GM15510 (cell line): ENCODE measurements at regions not wholly inside any gene's neighbourhood (a gene's known extent, or its start where the extent isn't known, plus 50 kb on each side); places are given as distances from the start of the nearest gene placed in this dataset.

Experiments used
- POLR2A ChIP-seq: IDR thresholded peaks from 3 replicates; pipeline ENCODE4 v1.6.1; 2011; ENCODE audit warnings: borderline replicate concordance; ENCODE audit not compliant: insufficient read length; ENCODE audit errors: extremely low read depth

DNA sequence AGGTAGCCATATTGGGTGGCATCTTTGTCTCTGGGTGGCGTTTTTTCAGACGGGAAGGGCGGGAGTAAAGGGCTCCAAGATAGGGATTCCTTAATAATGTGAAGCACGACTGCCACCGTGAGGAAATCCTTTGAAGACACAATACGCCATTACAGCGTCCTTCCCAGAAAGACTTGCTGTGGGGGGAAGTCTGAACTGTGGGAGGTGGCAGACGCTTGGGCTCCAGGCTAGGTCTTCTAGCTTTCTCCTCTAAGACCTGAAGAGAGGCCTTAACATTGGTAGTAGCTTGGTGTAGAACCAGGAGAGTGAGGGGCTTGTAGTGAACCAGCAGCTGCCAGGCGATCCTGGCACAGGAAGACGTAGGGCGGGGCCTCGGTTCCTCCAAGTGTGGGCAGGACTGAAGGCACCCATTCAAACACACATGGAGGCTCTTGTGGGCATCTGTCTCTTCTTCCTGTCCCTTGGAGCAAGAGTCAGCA, 197.3 kb downstream of the OR13H1 start:
- TF ChIP-seq POLR2A, result no peak

DNA sequence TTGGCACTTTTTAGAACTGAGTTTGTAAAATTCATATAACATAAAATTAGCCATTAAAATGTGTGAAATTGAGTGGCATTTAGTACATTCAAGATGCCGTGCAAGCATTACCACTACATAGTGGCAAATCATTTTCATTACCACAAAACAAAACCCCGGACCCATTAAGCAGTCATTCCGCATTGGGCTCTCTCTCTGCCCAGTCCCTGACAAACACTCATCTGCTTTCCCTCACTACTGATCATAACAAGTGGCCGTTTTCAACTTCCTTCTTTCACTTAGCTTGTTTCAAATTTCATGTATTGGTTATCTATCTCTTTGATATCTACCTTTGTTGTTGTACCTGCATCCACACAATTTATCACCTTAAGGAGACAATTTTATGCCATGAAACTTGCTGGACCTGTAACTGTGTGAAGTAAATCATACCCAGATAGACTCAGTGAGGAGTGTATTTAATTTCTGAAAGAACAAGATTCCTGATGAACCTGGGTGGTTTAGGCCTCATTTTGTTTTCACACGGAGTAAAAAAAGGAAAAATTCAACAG, 202.1 kb downstream of the OR13H1 start:
- TF ChIP-seq POLR2A, result no peak

DNA sequence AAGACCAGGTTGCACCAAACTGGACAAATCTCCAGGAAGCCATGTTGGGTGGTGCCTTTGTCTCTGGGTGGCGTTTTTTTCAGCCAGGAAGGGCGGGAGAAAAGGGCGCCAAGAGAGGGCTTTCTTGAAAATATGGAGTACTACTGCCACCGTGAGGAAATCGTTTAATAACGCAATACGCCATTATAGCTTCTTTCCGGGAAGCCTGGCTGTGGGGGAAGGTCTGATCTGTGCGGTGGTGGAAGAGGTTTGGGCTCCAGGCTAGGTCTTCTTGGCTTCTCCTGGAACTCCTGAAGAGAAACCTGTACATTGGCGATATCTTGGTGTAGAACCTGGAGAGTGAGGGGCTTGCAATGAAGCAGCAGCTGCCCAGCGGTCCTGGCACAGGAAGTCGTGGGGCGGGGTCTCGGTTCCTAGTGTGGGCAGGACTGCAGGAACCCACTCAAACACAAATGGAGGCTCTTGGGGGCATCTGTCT, 202.7 kb downstream of the OR13H1 start:
- no peak for TF ChIP-seq POLR2A

DNA sequence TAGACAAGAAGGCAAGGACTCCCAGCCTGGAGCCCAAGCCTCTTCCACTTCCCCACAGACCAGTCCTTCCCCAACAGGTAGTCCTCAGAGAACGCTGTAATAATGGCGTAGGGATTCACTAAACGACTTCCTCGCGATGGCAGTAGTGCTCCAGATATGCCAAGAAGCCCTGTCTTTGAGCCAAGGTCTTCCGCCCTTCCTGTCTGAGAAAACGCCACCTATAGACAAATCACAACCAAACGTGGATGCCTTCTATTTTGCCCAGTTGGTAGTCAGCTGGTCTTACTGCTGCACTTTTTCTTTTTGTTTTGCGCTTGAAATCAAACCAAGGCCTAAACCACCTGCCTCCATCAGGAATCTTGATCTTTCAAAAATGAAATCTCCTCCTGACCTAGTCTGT, 203.3 kb downstream of the OR13H1 start:
- no peak for TF ChIP-seq POLR2A

DNA sequence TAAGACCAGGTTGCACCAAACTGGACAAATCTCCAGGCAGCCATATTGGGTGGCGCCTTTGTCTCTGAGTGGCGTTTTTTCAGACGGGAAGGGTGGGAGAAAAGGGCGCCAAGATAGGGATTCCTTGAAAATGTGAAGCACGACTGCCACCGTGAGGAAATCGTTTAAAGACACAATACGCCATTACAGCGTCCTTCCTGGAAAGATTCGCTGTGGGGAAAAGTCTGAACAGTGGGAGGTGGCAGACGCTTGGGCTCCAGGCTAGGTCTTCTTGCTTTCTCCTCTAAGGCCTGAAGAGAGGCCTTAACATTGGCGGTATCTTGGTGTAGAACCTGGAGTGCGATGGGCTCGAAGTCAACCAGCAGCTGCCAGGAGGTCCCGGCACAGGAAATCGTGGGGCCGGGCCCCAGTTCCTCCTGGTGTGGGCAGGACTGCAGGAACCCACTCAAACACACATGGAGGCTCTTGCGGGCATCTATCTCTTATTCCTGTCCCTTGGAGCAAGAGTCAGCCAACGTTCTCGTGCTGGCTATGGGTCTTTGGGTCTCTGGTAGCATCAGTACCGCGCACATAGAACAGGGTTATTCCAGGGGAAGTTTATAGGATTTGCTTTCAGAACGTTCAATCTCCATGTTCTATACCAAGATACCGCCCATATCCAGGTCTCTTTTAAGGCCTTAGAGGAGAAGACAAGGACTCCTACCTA, 208.8 kb downstream of the OR13H1 start:
- no peak for TF ChIP-seq POLR2A

DNA sequence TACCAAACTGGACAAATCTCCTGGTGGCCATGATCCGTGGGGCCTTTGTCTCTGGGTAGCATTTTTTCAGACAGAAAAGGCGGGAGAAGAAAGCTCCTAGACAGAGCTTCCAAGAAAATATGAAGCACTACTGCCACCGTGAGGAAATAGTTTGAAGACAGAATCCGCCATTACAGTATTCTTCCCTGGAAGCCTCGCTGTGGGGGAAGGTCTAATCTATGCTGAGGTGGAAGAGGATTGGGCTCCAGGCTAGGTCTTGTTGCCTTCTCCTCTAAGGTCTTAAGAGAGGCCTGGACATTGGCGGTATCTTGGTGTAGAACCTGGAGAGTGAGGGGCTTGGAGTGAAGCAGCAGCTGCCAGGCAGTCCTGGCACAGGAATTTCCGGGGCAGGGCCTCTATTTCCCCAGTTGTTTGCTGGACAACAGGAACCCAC, 218.9 kb downstream of the OR13H1 start:
- no peak for TF ChIP-seq POLR2A

DNA sequence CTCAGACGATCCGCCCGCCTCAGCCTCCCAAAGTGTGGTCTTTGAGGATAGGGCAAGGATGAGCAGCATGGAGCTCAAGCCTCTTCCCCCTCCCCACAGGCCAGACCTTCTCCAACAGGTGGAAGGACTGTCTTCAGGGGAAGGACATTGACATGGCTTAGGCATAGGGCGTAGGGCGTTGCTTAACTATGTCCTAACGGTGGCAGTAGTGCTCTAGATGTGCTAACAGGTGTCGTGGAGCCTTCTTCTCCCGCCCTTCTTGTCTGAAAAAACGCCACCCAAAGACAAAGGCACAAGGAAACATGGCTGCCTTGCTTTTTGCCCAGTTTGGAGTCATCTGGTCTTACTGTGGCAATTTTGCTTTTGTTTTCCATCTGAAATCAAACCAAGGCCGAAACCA, 219.8 kb downstream of the OR13H1 start:
- no peak for TF ChIP-seq POLR2A

DNA sequence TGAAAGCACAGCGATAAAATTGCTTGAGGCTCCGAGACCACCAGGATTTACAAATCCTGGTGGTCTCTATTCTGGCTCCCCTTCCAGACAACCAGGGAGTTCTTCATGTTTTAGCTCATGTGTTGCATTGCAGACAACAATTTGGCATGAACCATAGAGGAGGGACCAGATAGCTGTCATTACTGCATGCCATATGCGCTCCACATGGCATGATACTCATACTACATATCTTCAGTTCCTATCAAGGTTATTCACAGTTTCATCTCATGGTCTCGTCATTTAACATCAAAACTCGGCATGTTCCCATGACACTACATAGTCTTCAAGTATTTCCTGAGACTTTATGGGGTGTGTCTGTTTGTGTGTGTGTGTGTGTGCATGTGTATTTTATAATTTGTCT, 220.3 kb downstream of the OR13H1 start:
- no peak for TF ChIP-seq POLR2A

DNA sequence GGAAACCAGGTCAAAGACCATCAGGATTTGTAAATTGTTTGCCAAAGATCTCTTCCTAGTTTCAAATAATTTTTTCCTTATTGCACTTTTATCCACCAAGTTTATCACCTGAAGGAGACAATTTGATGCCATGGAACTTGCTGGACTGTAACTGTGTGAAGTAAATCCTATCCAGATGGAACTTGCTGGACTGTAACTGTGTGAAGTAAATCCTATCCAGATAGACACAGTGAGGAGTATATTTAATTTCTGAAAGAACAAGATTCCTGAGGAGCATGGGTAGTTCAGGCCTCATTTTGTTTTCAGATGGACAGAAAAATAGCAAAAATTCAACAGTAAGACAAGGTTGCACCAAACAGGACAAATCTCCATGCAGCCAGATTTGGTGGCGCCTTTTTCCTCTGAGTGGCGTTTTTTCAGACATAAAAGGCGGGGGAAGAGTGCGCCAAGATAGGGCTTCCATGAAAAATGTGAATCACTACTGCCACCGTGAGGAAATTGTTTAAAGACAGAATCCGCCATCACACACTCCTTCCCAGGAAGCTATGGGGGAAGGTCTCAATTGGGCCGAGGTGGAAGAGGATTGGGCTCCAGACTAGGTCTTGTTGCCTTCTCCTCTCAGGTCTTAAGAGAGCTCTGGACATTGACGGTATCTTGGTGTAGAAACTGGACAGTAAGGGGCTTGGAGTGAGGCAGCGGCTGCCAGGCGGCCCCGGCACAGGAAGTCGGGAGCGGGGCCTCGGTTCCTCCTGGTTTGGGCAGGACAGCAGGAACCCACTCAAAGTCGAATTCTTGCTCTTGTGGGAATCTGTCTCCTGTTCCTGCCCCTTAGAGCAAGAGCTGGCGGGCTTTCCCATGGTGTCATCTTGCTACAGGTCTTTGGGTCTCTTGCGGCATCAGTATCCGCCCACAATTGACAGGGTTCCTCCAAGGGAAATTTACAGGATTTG, 234.7 kb downstream of the OR13H1 start:
- no peak for TF ChIP-seq POLR2A

DNA sequence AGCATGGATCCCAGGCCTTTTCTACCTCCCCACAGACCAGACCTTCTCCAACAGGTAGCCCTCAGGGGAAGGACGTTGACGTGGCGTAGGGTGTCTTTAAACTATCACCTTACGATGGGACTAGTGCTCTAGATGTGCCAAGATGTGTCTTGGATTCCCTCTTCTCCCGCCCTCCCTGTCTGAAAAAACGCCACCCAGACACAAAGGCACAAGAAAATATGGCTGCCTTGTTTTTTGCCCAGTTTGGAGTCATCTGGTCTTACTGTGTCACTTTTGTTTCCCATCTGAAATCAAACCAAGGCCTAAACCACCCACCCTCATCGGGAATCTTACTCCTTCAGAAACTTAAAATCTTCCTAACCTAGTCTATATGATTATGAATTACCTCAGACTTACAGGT, 235.4 kb downstream of the OR13H1 start:
- no peak for TF ChIP-seq POLR2A

DNA sequence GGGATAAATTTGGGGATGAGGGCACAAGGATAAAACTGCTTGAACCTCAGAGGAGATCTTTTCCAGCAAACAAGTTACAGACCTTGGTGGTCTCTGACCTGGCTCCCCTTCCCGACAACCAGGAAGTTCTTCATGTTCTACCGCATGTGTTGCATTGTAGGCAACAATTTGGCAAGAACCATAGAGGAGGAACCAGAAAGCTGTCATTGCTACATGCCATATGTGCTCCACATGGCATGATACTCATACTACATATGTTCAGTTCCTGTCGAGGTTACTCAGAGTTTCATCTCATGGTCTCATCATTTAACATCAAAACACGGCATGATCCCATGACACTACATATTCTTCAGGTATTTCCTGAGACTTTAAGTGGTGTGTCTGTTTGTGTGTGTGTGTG, 235.9 kb downstream of the OR13H1 start:
- no peak for TF ChIP-seq POLR2A

DNA sequence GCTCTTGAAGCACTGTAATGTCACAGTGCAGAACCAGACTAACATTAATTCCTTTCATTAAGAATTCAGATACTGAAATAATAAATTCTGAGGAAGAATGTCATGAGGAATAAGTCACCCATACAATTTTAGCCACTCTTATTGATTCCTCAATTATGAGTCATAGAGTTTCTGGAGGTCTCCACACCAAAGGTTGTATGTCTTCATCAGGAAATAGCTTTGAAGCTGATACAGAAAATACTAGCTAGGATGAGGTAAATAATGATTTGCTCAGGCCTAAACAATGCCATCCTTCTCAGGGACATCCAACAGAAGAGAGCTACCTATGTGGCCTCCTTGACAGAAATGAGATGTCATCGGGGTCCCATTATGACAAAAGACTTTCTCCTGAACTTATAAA, 238.8 kb downstream of the OR13H1 start:
- TF ChIP-seq POLR2A, result no peak

DNA sequence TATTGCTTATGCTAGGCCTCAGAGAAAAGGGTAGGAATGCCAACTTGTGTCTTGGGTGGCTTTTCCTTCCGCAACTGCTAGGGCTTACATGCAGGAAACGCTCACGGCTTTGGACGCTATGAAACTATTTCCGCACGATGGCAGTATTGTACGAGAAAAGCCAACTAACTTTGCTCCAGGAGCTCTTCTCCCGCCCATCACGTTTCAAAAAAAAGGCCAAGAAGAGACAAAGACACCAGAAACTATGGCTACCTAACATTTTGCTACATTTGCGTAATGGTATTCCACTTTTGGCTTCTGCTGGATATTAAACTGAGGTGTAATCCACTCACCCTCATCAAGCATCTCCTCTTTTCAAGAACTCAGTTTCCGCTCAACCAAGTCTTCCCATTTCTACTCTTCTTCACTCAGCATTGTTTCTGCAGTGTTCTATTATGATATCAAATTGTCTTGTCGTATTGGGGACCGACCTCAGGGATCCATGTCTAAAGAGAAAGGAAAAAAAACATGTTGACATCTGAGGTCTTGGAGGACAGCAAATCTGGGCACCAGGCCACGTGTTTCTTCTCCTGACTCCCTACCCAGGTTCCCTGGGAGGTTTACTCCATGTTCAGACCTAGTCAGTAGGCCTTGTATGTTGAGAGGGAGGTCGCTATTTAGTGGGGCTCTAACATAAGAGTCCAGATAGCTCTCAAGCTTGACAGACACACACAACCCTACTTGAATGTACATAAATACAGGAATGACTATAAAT, 239.4 kb upstream of the STK26 start:
- no peak for TF ChIP-seq POLR2A

DNA sequence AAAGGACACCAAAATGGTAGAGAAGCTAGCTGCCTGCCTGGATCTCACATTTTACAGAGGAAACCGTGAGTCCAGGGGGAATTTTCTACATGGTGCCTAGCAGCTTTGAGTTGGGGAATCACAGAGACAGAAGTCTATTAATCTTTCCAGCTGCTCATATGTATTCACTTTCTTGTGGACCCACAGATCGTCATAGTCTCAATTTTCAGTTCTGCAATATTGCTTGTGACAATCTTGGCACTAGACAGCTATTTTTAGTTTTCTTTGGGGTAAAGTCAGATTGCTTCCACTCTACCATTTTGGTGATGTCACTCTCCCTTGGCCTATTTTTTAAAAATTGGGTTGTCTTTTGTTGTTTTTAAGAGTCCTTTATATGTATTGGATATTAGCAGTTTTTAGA, 233.4 kb upstream of the STK26 start:
- no peak for TF ChIP-seq POLR2A
